ENCODE measurements at regions not wholly inside any gene's neighbourhood (a gene's known extent, or its start where the extent isn't known, plus 50 kb on each side); places are given as distances from the start of the nearest gene placed in this dataset.
"Not testable (repeated sequence)": the region's sequence is repeated elsewhere in the genome, so short reads cannot be mapped to it uniquely, and the experiment has no call there.

DNA sequence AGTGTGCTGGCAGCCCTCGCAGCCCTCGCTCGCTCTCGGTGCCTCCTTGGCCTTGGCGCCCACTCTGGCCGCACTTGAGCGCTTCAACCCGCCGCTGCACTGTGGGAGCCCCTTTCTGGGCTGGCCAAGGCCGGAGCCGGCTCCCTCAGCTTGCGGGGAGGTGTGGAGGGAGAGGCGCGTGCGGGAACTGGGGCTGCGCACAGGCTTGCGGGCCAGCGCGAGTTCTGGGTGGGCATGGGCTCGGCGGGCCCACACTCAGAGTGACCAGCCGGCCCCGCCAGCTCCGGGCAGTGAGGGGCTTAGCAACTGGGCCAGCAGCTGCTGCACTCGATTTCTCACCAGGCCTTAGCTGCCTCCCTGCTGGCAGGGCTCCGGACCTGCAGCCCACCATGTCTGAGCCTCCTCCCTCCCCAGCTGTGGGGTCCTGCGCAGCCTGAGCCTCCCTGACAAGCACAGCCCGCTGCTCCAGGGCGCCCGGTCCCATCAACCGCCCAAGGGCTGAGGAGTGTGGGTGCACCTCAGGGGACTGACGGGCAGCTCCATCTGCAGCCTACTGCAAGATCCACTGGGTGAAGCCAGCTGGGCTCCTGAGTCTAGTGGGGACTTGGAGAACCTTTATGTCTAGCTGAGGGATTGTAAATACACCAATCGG lies 786.0 kb upstream of the SORCS1 start:
- H2BK20ac ChIP-seq (ENCODE audit: low read length); H4K20me1 ChIP-seq (replicated peaks in 1 of 2; ENCODE audit: control insufficient read depth in 1 of 2, insufficient read depth in 2 of 2, low read length in 2 of 2); H4K5ac ChIP-seq (ENCODE audit: insufficient read length, low read depth, low read length); H3K56ac ChIP-seq (replicated peaks; ENCODE audit: insufficient read length, low read depth, low read length); H2AK5ac ChIP-seq (ENCODE audit: low read depth, low read length); H3K23me2 ChIP-seq (ENCODE audit: low read depth, low read length); H3K14ac ChIP-seq (ENCODE audit: insufficient read length); H3K4ac ChIP-seq (replicated peaks; ENCODE audit: insufficient read length, low read depth, low read length); H3K9me3 ChIP-seq (ENCODE audit: insufficient read depth in 2 of 2, low read depth in 1 of 2, low read length in 1 of 2); H4K91ac ChIP-seq (replicated peaks; ENCODE audit: insufficient read length, low read length); H2AFZ ChIP-seq (ENCODE audit: low read length); H3K23ac ChIP-seq (ENCODE audit: insufficient read length); H3K4me2 ChIP-seq (ENCODE audit: insufficient read depth in 1 of 2, low read depth in 2 of 2, low read length in 2 of 2); H3K27ac ChIP-seq (ENCODE audit: low read depth, low read length); H3K79me2 ChIP-seq (ENCODE audit: control insufficient read depth in 1 of 2, insufficient read depth in 2 of 2, low read length in 2 of 2); FAIRE-seq; H3K9ac ChIP-seq (replicated peaks in 1 of 4; ENCODE audit: extremely low read depth in 1 of 4, low read depth in 3 of 4, low read length in 3 of 4); H2BK15ac ChIP-seq (ENCODE audit: low read length); H3K18ac ChIP-seq (ENCODE audit: extremely low read depth, low read length); H3K4me1 ChIP-seq (replicated peaks in 1 of 4; ENCODE audit: control insufficient read depth in 3 of 4, insufficient read depth in 4 of 4, low read length in 3 of 4); DNase-seq (ENCODE audit: low read depth in 1 of 2, low spot score in 2 of 2); H3K4me3 ChIP-seq (ENCODE audit: extremely low read depth in 1 of 4, insufficient read depth in 2 of 4, low read depth in 3 of 4, low read length in 4 of 4); H3K27me3 ChIP-seq (replicated peaks in 1 of 4; ENCODE audit: control insufficient read depth in 3 of 4, extremely low read depth in 1 of 4, insufficient read depth in 3 of 4, low read length in 3 of 4); H2BK5ac ChIP-seq (ENCODE audit: low read depth, low read length); H3K79me1 ChIP-seq (ENCODE audit: low read depth, low read length); H3K36me3 ChIP-seq (ENCODE audit: control insufficient read depth in 2 of 4, insufficient read depth in 4 of 4, low read length in 3 of 4); H4K8ac ChIP-seq (ENCODE audit: extremely low read depth, insufficient read depth, low read length); H2BK120ac ChIP-seq (replicated peaks; ENCODE audit: low read depth, low read length); H2BK12ac ChIP-seq (ENCODE audit: low read depth, low read length); POLR2A ChIA-PET (ENCODE audit: partially characterized antibody): not testable (repeated sequence)
- CTCF ChIA-PET (ENCODE audit: partially characterized antibody), result interaction anchor here (0.6 to 1.5 kb wide), 2 partner anchors 12 to 84 kb away, joined by 3 to 4 read pairs; no protein-coding TSS in a partner anchor
- WGBS, 2 experiments (ENCODE audit: extremely low coverage in 1 of 2, insufficient coverage in 1 of 2, insufficient read length in 1 of 2, insufficient replicate concordance in 2 of 2, low coverage in 1 of 2, low lambda C conversion rate in 2 of 2, missing lambda C conversion rate in 1 of 2), result 91% methylated on average over 33 of the region's 33 CpGs; no CpG with 5 or more reads in 1 of the 2 experiments
